Heart left ventricle (tissue), 13 donors: ENCODE measurements at regions not wholly inside any gene's neighbourhood (a gene's known extent, or its start where the extent isn't known, plus 50 kb on each side); places are given as distances from the start of the nearest gene placed in this dataset.

ENCODE experiments used
- POLR2A ChIP-seq, 2 donors: fragments of 450-650 bp; IDR thresholded peaks; one replicate each; pipeline ENCODE4 v1.6.1; 2017; ENCODE audit warnings: antibody characterized with exemption in 2 of 2, mild to moderate bottlenecking in 2 of 2, moderate library complexity in 2 of 2
- TF ChIP-seq, protein P1 (sequence below), 12 donors: fragments of 200-600 bp; sonication (generic) in 4 of 12; IDR thresholded peaks; one replicate each; pipeline versions ENCODE4 v1.5.0 to v1.8.0; 2018 to 2022; ENCODE audit warnings: antibody characterized with exemption in 12 of 12, mild to moderate bottlenecking in 5 of 12
- donor health status: ischemic (EF 13 %, LVEDD 7.1; RV severe dilation, severe dysfunction).
- donor health status: DM: no; HTN: yes; CAD: no.
- donor health status: DM: no; HTN: no; CAD: no.
- donor health status: ischemic (EF 25% LVEDD 6.9; RV normal size, moderate dysfunction).
- donor health status: ischemic (EF 25% LVEDD 5.7; RV mildly dilated, moderate dysfunction).
- donor health status: ischemic (EF 35%, LVEDD 5.7; RV mildly dilated, moderate dysfunction).
- donor health status: nonischemic (EF 11% LVEDD 7.7; RV severe dilation, severe dysfunction).
- donor health status: DM: yes; HTN: yes; CAD: no.
- donor health status: PGD.
- donor health status: ischemic (EF 29% LVEDD 5.4; RV normal size, mild dysfunction).
- donor health status: nonischemic (EF 23%, LVEDD 6.1; RV moderate dilation, normal function).

GRCh38 chr5:159427180-159428012 lies 97.1 kb upstream of the IL12B start:
- TF ChIP-seq POLR2A (IDR thresholded peaks at IDR 0.05): no peak
- TF ChIP-seq, protein P1, sequence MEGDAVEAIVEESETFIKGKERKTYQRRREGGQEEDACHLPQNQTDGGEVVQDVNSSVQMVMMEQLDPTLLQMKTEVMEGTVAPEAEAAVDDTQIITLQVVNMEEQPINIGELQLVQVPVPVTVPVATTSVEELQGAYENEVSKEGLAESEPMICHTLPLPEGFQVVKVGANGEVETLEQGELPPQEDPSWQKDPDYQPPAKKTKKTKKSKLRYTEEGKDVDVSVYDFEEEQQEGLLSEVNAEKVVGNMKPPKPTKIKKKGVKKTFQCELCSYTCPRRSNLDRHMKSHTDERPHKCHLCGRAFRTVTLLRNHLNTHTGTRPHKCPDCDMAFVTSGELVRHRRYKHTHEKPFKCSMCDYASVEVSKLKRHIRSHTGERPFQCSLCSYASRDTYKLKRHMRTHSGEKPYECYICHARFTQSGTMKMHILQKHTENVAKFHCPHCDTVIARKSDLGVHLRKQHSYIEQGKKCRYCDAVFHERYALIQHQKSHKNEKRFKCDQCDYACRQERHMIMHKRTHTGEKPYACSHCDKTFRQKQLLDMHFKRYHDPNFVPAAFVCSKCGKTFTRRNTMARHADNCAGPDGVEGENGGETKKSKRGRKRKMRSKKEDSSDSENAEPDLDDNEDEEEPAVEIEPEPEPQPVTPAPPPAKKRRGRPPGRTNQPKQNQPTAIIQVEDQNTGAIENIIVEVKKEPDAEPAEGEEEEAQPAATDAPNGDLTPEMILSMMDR (IDR thresholded peaks at IDR 0.05): no peak
